Suprapubic skin (tissue), 4 donors: ENCODE measurements at regions not wholly inside any gene's neighbourhood (a gene's known extent, or its start where the extent isn't known, plus 50 kb on each side); places are given as distances from the start of the nearest gene placed in this dataset.

Experiments used
- DNase-seq, 2 donors: peaks; one replicate each; pipeline ENCODE4 v3.0.0-alpha.2; 2019; ENCODE audit warnings: low spot score in 2 of 2
- H3K27ac ChIP-seq: fragments of 200-600 bp; sonication (generic); one replicate; pipeline ENCODE4 v1.5.1; 2019
- H3K27me3 ChIP-seq: fragments of 200-600 bp; sonication (generic); one replicate; pipeline ENCODE4 v1.5.1; 2019
- H3K36me3 ChIP-seq: fragments of 200-600 bp; sonication (generic); one replicate; pipeline ENCODE4 v1.5.1; 2019
- H3K4me1 ChIP-seq: fragments of 200-600 bp; sonication (generic); one replicate; pipeline ENCODE4 v1.5.1; 2019
- H3K4me3 ChIP-seq: fragments of 200-600 bp; sonication (generic); one replicate; pipeline ENCODE4 v1.5.1; 2019; ENCODE audit warnings: mild to moderate bottlenecking
- H3K9me3 ChIP-seq: fragments of 200-600 bp; sonication (generic); one replicate; pipeline ENCODE4 v1.5.1; 2019
- CTCF ChIP-seq, 2 donors: fragments of 200-600 bp in 1 of 2; fragments of 450-650 bp in 1 of 2; sonication (generic) in 1 of 2; IDR thresholded peaks; one replicate each; pipeline ENCODE4 v1.5.1; 2016 to 2019; ENCODE audit warnings: antibody characterized with exemption in 2 of 2, mild to moderate bottlenecking in 1 of 2, moderate library complexity in 1 of 2
- EP300 ChIP-seq: sonication (generic); formaldehyde crosslinking; IDR thresholded peaks from one replicate; pipeline ENCODE4 v1.6.1; 2017; ENCODE audit warnings: antibody characterized with exemption
- POLR2A ChIP-seq, 2 donors: fragments of 450-650 bp; IDR thresholded peaks; one replicate each; pipeline ENCODE4 v1.6.1; 2017; ENCODE audit warnings: antibody characterized with exemption in 2 of 2, mild to moderate bottlenecking in 2 of 2, moderate library complexity in 2 of 2
- POLR2AphosphoS5 ChIP-seq, 3 donors: sonication (generic); formaldehyde crosslinking; IDR thresholded peaks; one replicate each; pipeline ENCODE4 v1.6.1; 2017; ENCODE audit warnings: antibody characterized with exemption in 3 of 3
- WGBS: methylation state at CpG from one replicate; pipeline ENCODE4 v1.1.5; 2018; 5-methylcytosine and 5-hydroxymethylcytosine counted together

DNA sequence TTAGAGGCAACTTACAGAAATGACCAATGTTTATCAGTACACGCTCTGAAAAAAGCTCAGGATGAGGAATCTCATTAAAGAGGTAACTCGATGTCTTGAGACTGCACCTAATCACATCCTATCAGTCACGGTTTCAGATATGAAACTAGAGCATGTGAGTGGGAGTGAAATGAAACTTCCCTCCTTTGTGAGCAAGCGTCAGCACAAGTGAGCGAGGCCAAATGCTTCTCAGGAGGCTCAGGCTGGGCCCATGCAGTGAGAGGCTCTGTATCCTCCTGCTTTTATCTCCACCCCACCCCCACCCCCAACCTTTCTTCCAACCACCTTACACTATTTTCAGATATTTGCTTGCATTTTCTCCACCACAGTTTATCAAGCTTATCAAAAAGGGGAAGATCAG is 140.8 kb upstream of the RIMS1 start:
- H3K4me3 ChIP-seq: no peak overlapping the region
- H3K9me3 ChIP-seq: no peaks in the 10 kb centered on the region
- no peaks in the 10 kb centered on the region for H3K36me3 ChIP-seq
- no peak for TF ChIP-seq EP300
- no peak for TF ChIP-seq POLR2A (IDR thresholded peaks at IDR 0.05)
- no peak for TF ChIP-seq CTCF (IDR thresholded peaks at IDR 0.05)
- no peak for TF ChIP-seq POLR2AphosphoS5 (IDR thresholded peaks at IDR 0.05)
- no peaks in the 10 kb centered on the region for H3K4me1 ChIP-seq
- H3K27me3 ChIP-seq: no peaks in the 10 kb centered on the region
- DNase-seq: no peak
- H3K27ac ChIP-seq: no peak overlapping the region
- 70% methylated on average over 5 of the region's 5 CpGs for WGBS

DNA sequence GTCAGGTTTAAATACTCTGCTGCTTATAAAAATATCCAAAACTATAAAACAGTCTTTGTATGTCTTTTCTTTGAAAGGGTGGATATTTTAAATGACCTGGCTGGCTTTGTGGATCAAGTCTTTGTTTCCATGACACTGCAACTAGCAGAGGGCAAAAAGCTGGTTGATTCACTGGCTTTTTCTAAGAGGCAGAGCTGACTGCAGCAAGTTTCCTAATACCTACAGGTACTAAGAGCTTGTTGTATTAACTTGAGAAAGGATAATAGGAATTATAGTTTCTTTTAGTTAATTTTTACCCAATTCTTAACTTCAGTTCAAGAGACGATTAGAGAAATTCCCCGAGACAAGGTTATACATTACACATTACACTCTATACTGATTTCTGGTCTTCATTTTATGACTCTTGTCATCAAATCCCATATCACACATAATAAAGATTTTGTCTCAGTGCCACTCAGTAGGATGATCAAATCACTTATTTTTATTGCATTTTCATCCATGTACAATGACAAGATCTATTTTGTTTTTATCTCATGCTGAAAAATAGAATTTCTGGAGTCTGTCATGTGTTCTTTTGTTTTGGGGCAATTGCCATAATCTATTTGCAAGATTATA is 120.1 kb upstream of the RIMS1 start:
- no peak for DNase-seq
- TF ChIP-seq EP300 (no peak), POLR2AphosphoS5 (IDR thresholded peaks at IDR 0.05) (no peak), POLR2A (IDR thresholded peaks at IDR 0.05) (no peak), CTCF (IDR thresholded peaks at IDR 0.05) (no peak)
- Histone ChIP-seq H3K27me3 (no peaks in the 10 kb centered on the region), H3K36me3 (no peaks in the 10 kb centered on the region), H3K9me3 (no peaks in the 10 kb centered on the region), H3K27ac (no peak overlapping the region), H3K4me3 (no peak overlapping the region), H3K4me1 (no peaks in the 10 kb centered on the region)
- 81% methylated on average over 2 of the region's 2 CpGs for WGBS

- Histone ChIP-seq H3K9me3 (no peaks in the 10 kb centered on the region), H3K27ac (no peak overlapping the region), H3K27me3 (no peaks in the 10 kb centered on the region), H3K4me3 (no peak overlapping the region), H3K4me1 (no peaks in the 10 kb centered on the region), H3K36me3 (no peaks in the 10 kb centered on the region)
- WGBS: 18% methylated on average over 3 of the region's 3 CpGs
- no peak for TF ChIP-seq EP300
- TF ChIP-seq CTCF (IDR thresholded peaks at IDR 0.05): no peak
- TF ChIP-seq POLR2AphosphoS5 (IDR thresholded peaks at IDR 0.05): no peak
- TF ChIP-seq POLR2A (IDR thresholded peaks at IDR 0.05): no peak
- DNase-seq: no peak
Measured at GRCh38 chr6:71766796-71767195, 119.6 kb upstream of the RIMS1 start.

- Histone ChIP-seq H3K27ac (no peak overlapping the region), H3K36me3 (no peaks in the 10 kb centered on the region), H3K27me3 (no peaks in the 10 kb centered on the region), H3K9me3 (no peaks in the 10 kb centered on the region), H3K4me3 (no peak overlapping the region), H3K4me1 (no peaks in the 10 kb centered on the region)
- WGBS: 36% methylated on average over 1 of the region's 1 CpG
- DNase-seq: no peak
- TF ChIP-seq POLR2AphosphoS5 (IDR thresholded peaks at IDR 0.05) (no peak), POLR2A (IDR thresholded peaks at IDR 0.05) (no peak), EP300 (no peak), CTCF (IDR thresholded peaks at IDR 0.05) (no peak)
Measured at GRCh38 chr6:71768356-71768755, 118.0 kb upstream of the RIMS1 start.

- H3K27ac ChIP-seq: no peak overlapping the region
- H3K9me3 ChIP-seq: peaks cover 15% of the 10 kb centered on the region
- no peak overlapping the region for H3K4me3 ChIP-seq
- no peak for DNase-seq
- no peaks in the 10 kb centered on the region for H3K36me3 ChIP-seq
- no peak for TF ChIP-seq CTCF (IDR thresholded peaks at IDR 0.05)
- TF ChIP-seq EP300: no peak
- TF ChIP-seq POLR2A (IDR thresholded peaks at IDR 0.05): no peak
- TF ChIP-seq POLR2AphosphoS5 (IDR thresholded peaks at IDR 0.05): no peak
- 83% methylated on average over 1 of the region's 1 CpG for WGBS
- H3K4me1 ChIP-seq: no peaks in the 10 kb centered on the region
- no peaks in the 10 kb centered on the region for H3K27me3 ChIP-seq
Measured at GRCh38 chr6:71808865-71809264, 77.5 kb upstream of the RIMS1 start.
